NB4 (cell line): ENCODE measurements at regions not wholly inside any gene's neighbourhood (a gene's known extent, or its start where the extent isn't known, plus 50 kb on each side); places are given as distances from the start of the nearest gene placed in this dataset.

ENCODE experiments used
- MYC ChIP-seq: IDR thresholded peaks from 2 replicates; pipeline ENCODE4 v1.6.1; 2011; ENCODE audit warnings: low read depth, low read length
- POLR2A ChIP-seq: IDR thresholded peaks from 2 replicates; pipeline ENCODE4 v1.6.1; 2011; ENCODE audit warnings: mild to moderate bottlenecking; ENCODE audit not compliant: insufficient read length; ENCODE audit errors: extremely low read depth
- TF ChIP-seq, protein P1 (sequence below): IDR thresholded peaks from 2 replicates; pipeline ENCODE4 v1.6.1; 2011; ENCODE audit warnings: low read depth, low read length
- TF ChIP-seq, protein P2 (sequence below): IDR thresholded peaks from one replicate; pipeline ENCODE4 v1.5.1; 2012; ENCODE audit warnings: low read depth, low read length

DNA sequence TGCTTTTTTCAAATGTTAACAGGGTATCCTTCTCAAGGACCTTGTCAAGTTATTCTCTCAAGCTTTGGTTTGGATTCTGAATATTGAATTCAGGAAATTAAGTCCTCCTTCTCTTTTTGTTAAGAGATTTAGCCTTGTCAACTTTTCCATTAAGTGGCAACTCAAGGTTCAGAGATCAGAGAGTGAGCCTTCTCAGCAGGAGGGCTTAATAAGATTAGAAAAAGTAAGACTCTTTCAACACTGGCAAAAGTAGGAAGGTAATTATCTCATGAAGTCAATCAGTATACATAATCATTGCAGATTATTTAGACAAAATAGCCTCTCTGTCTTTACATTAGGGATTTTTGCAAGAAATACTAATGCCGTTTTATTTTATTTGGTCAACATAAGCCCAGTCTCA is 330.7 kb downstream of the KIF2B start:
- TF ChIP-seq, protein P1, sequence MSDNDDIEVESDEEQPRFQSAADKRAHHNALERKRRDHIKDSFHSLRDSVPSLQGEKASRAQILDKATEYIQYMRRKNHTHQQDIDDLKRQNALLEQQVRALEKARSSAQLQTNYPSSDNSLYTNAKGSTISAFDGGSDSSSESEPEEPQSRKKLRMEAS, result no peak
- TF ChIP-seq, protein P2, sequence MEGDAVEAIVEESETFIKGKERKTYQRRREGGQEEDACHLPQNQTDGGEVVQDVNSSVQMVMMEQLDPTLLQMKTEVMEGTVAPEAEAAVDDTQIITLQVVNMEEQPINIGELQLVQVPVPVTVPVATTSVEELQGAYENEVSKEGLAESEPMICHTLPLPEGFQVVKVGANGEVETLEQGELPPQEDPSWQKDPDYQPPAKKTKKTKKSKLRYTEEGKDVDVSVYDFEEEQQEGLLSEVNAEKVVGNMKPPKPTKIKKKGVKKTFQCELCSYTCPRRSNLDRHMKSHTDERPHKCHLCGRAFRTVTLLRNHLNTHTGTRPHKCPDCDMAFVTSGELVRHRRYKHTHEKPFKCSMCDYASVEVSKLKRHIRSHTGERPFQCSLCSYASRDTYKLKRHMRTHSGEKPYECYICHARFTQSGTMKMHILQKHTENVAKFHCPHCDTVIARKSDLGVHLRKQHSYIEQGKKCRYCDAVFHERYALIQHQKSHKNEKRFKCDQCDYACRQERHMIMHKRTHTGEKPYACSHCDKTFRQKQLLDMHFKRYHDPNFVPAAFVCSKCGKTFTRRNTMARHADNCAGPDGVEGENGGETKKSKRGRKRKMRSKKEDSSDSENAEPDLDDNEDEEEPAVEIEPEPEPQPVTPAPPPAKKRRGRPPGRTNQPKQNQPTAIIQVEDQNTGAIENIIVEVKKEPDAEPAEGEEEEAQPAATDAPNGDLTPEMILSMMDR, result no peak
- no peak for TF ChIP-seq POLR2A
- no peak for TF ChIP-seq MYC
